Neuronal stem cell (in vitro differentiated cells): ENCODE measurements at regions not wholly inside any gene's neighbourhood (a gene's known extent, or its start where the extent isn't known, plus 50 kb on each side); places are given as distances from the start of the nearest gene placed in this dataset.

Source experiments
- DNase-seq: peaks from one replicate; pipeline ENCODE4 v3.0.0-alpha.2; 2013; ENCODE audit warnings: low spot score
- H2AFZ ChIP-seq: one replicate; pipeline ENCODE4 v1.6.1; 2013; ENCODE audit warnings: mild to moderate bottlenecking, low read length, inconsistent platforms
- H2AK5ac ChIP-seq: 2 replicates; pipeline ENCODE4 v1.6.1; 2013; ENCODE audit warnings: low read depth, mild to moderate bottlenecking, inconsistent platforms, low read length, moderate library complexity, mixed read lengths
- H2BK120ac ChIP-seq: 2 replicates; pipeline ENCODE4 v1.6.1; 2013; ENCODE audit warnings: low read depth, mild to moderate bottlenecking, inconsistent platforms, low read length, moderate library complexity, mixed read lengths
- H2BK12ac ChIP-seq: one replicate; pipeline ENCODE4 v1.6.1; 2013; ENCODE audit warnings: low read length, inconsistent platforms
- H2BK15ac ChIP-seq: 2 replicates; pipeline ENCODE4 v1.6.1; 2013; ENCODE audit warnings: mild to moderate bottlenecking, low read length, inconsistent platforms, mixed read lengths
- H2BK5ac ChIP-seq: one replicate; pipeline ENCODE4 v1.6.1; 2013; ENCODE audit warnings: inconsistent platforms, mild to moderate bottlenecking, low read length, moderate library complexity
- H3K14ac ChIP-seq: one replicate; pipeline ENCODE4 v1.6.1; 2013; ENCODE audit warnings: low read length, inconsistent platforms
- H3K18ac ChIP-seq: 2 replicates; pipeline ENCODE4 v1.6.1; 2013; ENCODE audit warnings: low read length, inconsistent platforms
- H3K23ac ChIP-seq: 2 replicates; pipeline ENCODE4 v1.6.1; 2013; ENCODE audit warnings: low read depth, mild to moderate bottlenecking, mixed read lengths, low read length, inconsistent platforms; ENCODE audit not compliant: poor library complexity
- H3K27ac ChIP-seq: replicated peaks from 3 replicates; pipeline ENCODE4 v1.5.1; 2013; ENCODE audit warnings: low read length, inconsistent platforms
- H3K27me3 ChIP-seq, 3 experiments: 2 replicates each; pipeline ENCODE4 v1.6.1; 2013; ENCODE audit warnings: low read length in 3 of 3, mild to moderate bottlenecking in 2 of 3, inconsistent platforms in 1 of 3, low read depth in 1 of 3, mixed read lengths in 1 of 3, moderate library complexity in 1 of 3; ENCODE audit not compliant: control insufficient read depth in 3 of 3, insufficient read depth in 3 of 3
- H3K36me3 ChIP-seq, 2 donors: replicated peaks in 1 of 2; 2 replicates each; pipeline ENCODE4 v1.6.1; 2013; ENCODE audit warnings: low read length in 2 of 2; ENCODE audit not compliant: control insufficient read depth in 2 of 2, insufficient read depth in 2 of 2
- H3K4ac ChIP-seq: 2 replicates; pipeline ENCODE4 v1.6.1; 2013; ENCODE audit warnings: inconsistent platforms, mild to moderate bottlenecking, low read length, moderate library complexity
- H3K4me1 ChIP-seq, 2 donors: 1 replicate in 1 of 2; 2 replicates in 1 of 2; pipeline ENCODE4 v1.6.1; 2013; ENCODE audit warnings: low read length in 2 of 2, low read depth in 1 of 2; ENCODE audit not compliant: control insufficient read depth in 2 of 2, insufficient read depth in 1 of 2
- H3K4me2 ChIP-seq: one replicate; pipeline ENCODE4 v1.6.1; 2013; ENCODE audit warnings: mild to moderate bottlenecking, low read length, inconsistent platforms; ENCODE audit not compliant: insufficient read depth, poor library complexity, severe bottlenecking
- H3K4me3 ChIP-seq, 2 donors: 2 replicates each; pipeline ENCODE4 v1.5.1; 2013; ENCODE audit warnings: low read length in 2 of 2, mild to moderate bottlenecking in 2 of 2, inconsistent platforms in 1 of 2, moderate library complexity in 1 of 2
- H3K79me1 ChIP-seq: one replicate; pipeline ENCODE4 v1.6.1; 2013; ENCODE audit warnings: low read depth, mild to moderate bottlenecking, inconsistent platforms, low read length, moderate library complexity
- H3K9ac ChIP-seq: one replicate; pipeline ENCODE4 v1.6.1; 2013; ENCODE audit warnings: mild to moderate bottlenecking, low read depth, low read length, inconsistent platforms; ENCODE audit not compliant: poor library complexity
- H3K9me3 ChIP-seq, 2 donors: replicated peaks in 1 of 2; 2 replicates each; pipeline versions ENCODE3 to v1.6.1; 2013; ENCODE audit warnings: low read length in 2 of 2, mild to moderate bottlenecking in 2 of 2, inconsistent platforms in 1 of 2, low read depth in 1 of 2, mixed read lengths in 1 of 2, moderate library complexity in 1 of 2; ENCODE audit not compliant: control insufficient read depth in 2 of 2, insufficient read depth in 1 of 2
- H4K8ac ChIP-seq: one replicate; pipeline ENCODE4 v1.6.1; 2013; ENCODE audit warnings: low read depth, mild to moderate bottlenecking, inconsistent platforms, low read length, moderate library complexity
- H4K91ac ChIP-seq: one replicate; pipeline ENCODE4 v1.6.1; 2013; ENCODE audit warnings: low read length, low read depth, mild to moderate bottlenecking, inconsistent platforms; ENCODE audit not compliant: poor library complexity
- WGBS, 2 donors: extraction: QIAGEN DNeasy Blood & Tissue Kit; methylation state at CpG; one replicate each; pipeline ENCODE4 v1.1.7; 2013; ENCODE audit warnings: missing lambda C conversion rate in 2 of 2, mixed read lengths in 1 of 2; ENCODE audit not compliant: insufficient read length in 2 of 2, insufficient replicate concordance in 1 of 2; ENCODE audit errors: extremely low coverage in 2 of 2; 5-methylcytosine and 5-hydroxymethylcytosine counted together

DNA sequence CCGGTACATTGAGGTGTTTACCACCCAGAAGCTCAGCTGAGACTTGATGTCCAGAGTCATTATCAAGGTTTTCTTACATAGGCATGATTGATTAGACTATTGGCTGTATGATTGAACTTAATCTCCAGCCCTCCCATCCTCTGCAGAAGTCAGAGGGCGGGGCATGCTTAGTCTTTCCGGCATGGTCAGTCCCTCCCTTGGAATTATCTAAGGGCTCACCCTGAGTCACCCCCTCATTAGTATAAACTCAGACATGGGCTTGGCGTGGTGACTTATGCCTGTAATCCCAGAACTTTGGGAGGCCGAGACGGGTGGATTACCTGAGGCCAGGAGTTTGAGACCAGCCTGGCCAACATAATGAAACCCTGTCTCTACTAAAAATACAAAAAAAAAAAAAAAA, 243.9 kb downstream of the VAPA start:
- H3K4me2 ChIP-seq, result no peak overlapping the region
- H2BK120ac ChIP-seq, result no peak overlapping the region
- H3K4me1 ChIP-seq, result no peaks in the 10 kb centered on the region
- no CpG with 5 or more reads among the region's 6 CpGs for WGBS, 2 donors
- no peaks in the 10 kb centered on the region for H3K9me3 ChIP-seq
- no peaks in the 10 kb centered on the region for H3K27me3 ChIP-seq
- no peak overlapping the region for H3K23ac ChIP-seq
- H2BK5ac ChIP-seq, result no peak overlapping the region
- H2BK15ac ChIP-seq, result no peak overlapping the region
- no peak overlapping the region for H2AFZ ChIP-seq
- no peak overlapping the region for H3K18ac ChIP-seq
- H3K27ac ChIP-seq, result no peak overlapping the region
- H3K79me1 ChIP-seq, result no peaks in the 10 kb centered on the region
- no peak overlapping the region for H4K8ac ChIP-seq
- no peak overlapping the region for H3K14ac ChIP-seq
- no peaks in the 10 kb centered on the region for H3K36me3 ChIP-seq
- H3K4me3 ChIP-seq, result no peak overlapping the region
- no peak for DNase-seq
- no peak overlapping the region for H2BK12ac ChIP-seq
- H2AK5ac ChIP-seq, result no peak overlapping the region
- H3K4ac ChIP-seq, result no peak overlapping the region
- no peak overlapping the region for H3K9ac ChIP-seq
- no peak overlapping the region for H4K91ac ChIP-seq

DNA sequence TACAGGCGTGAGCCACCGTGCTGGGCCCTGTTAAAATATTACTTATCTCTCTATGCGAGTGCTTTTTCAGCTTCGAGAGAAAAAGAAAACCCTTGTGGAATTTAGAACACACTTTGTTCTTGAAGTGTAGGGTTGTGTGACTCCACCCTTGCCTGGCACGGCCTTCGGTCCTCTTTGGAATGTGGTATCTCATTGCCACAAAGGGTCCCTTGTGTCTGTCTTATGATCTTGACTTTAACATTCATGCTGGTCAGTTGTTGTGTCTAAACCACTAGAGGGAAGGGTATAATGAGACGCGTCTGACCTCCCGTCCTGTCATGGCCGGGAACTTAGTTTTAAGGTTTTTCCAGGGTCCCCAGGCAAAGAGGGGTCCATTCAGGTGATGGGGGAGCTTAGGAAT, 246.4 kb downstream of the VAPA start:
- no peaks in the 10 kb centered on the region for H3K79me1 ChIP-seq
- no peak overlapping the region for H3K27ac ChIP-seq
- no peak overlapping the region for H3K4me3 ChIP-seq
- no peak overlapping the region for H2AK5ac ChIP-seq
- no peak for DNase-seq
- no peaks in the 10 kb centered on the region for H3K36me3 ChIP-seq
- H3K4me1 ChIP-seq, result no peaks in the 10 kb centered on the region
- no peaks in the 10 kb centered on the region for H3K9me3 ChIP-seq
- no peak overlapping the region for H2BK5ac ChIP-seq
- no peak overlapping the region for H3K18ac ChIP-seq
- no peak overlapping the region for H2BK12ac ChIP-seq
- no peak overlapping the region for H3K14ac ChIP-seq
- no CpG with 5 or more reads among the region's 10 CpGs for WGBS, 2 donors
- no peak overlapping the region for H3K4me2 ChIP-seq
- H3K23ac ChIP-seq, result no peak overlapping the region
- H4K8ac ChIP-seq, result no peak overlapping the region
- H2BK120ac ChIP-seq, result no peak overlapping the region
- H2AFZ ChIP-seq, result no peak overlapping the region
- no peak overlapping the region for H3K4ac ChIP-seq
- H3K27me3 ChIP-seq, result no peaks in the 10 kb centered on the region
- H4K91ac ChIP-seq, result no peak overlapping the region
- H2BK15ac ChIP-seq, result no peak overlapping the region
- H3K9ac ChIP-seq, result no peak overlapping the region

DNA sequence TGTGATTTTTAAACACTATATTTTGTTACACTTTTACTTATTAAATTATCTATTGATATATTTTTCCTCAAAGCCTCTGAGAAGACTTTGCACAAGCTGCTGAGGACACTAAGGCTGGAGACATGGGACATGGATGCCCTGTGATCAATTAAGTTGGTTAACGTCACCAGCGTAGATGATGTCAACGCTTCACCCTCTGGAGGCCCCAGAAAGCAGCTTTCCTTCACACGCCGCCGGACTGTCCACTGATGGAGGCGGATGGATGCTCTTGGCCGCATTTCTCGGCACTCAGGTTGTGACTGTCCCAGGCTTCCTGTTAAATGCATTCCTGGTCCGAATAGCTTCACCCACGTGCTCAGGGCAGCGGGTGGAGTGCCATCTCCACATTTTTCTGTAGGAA, 247.5 kb downstream of the VAPA start:
- Histone ChIP-seq H2BK15ac (no peak overlapping the region), H4K91ac (no peak overlapping the region), H3K9ac (no peak overlapping the region), H3K79me1 (no peaks in the 10 kb centered on the region), H3K14ac (no peak overlapping the region), H3K27me3 (no peaks in the 10 kb centered on the region), H3K4me1 (no peaks in the 10 kb centered on the region), H2AFZ (no peak overlapping the region), H3K4ac (no peak overlapping the region), H3K23ac (no peak overlapping the region), H2AK5ac (no peak overlapping the region), H3K27ac (no peak overlapping the region), H3K4me2 (no peak overlapping the region), H3K9me3 (no peaks in the 10 kb centered on the region), H2BK5ac (no peak overlapping the region), H3K18ac (peak overlapping the region; percentile 70), H3K4me3 (no peak overlapping the region), H2BK12ac (no peak overlapping the region), H3K36me3 (no peaks in the 10 kb centered on the region), H2BK120ac (no peak overlapping the region), H4K8ac (no peak overlapping the region)
- no peak for DNase-seq
- WGBS, 2 donors, result no CpG with 5 or more reads among the region's 12 CpGs

DNA sequence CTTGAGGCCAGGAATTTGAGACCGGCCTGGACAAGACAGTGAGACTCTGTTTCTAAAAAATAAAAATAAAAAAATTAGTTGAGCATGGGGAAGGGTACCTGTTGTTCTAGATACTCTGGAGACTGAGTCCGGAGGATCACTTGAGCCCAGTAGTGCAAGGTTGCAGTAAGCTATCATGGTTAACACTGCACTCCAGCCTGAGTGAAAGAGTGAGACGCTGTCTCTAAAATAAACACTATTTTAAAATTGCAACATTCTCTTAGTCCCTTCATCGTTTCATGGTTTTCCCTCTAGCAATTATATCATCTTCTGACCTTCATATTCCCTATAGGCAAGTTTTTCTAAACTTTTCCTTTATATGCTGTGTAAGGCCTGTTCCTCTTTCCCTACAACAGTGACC, 248.5 kb downstream of the VAPA start:
- no peak overlapping the region for H3K4me2 ChIP-seq
- H3K36me3 ChIP-seq, result no peaks in the 10 kb centered on the region
- H2AFZ ChIP-seq, result no peak overlapping the region
- H2BK5ac ChIP-seq, result no peak overlapping the region
- H3K14ac ChIP-seq, result no peak overlapping the region
- H2BK12ac ChIP-seq, result no peak overlapping the region
- H3K4me1 ChIP-seq, result no peaks in the 10 kb centered on the region
- no peaks in the 10 kb centered on the region for H3K27me3 ChIP-seq
- H2AK5ac ChIP-seq, result no peak overlapping the region
- no peak overlapping the region for H3K4ac ChIP-seq
- no peak overlapping the region for H3K18ac ChIP-seq
- no peak overlapping the region for H4K91ac ChIP-seq
- no peak for DNase-seq
- H3K9me3 ChIP-seq, result no peaks in the 10 kb centered on the region
- H4K8ac ChIP-seq, result no peak overlapping the region
- H3K27ac ChIP-seq, result no peak overlapping the region
- H3K9ac ChIP-seq, result no peak overlapping the region
- no peak overlapping the region for H3K4me3 ChIP-seq
- no CpG with 5 or more reads among the region's 4 CpGs for WGBS, 2 donors
- H2BK15ac ChIP-seq, result no peak overlapping the region
- H3K23ac ChIP-seq, result no peak overlapping the region
- H2BK120ac ChIP-seq, result no peak overlapping the region
- no peaks in the 10 kb centered on the region for H3K79me1 ChIP-seq
